HCT116 (cell line): ENCODE measurements at regions not wholly inside any gene's neighbourhood (a gene's known extent, or its start where the extent isn't known, plus 50 kb on each side); places are given as distances from the start of the nearest gene placed in this dataset.

ENCODE experiments used
- ATAC-seq: fragments of 200-7000 bp; cut with Tn5 transposase; 2 replicates; pipeline ENCODE4 v1.9.1; 2020; ENCODE audit warnings: mild to moderate bottlenecking, moderate library complexity
- BruUV-seq: library from RNA; stranded (reverse); fragments of 400-500 nt; replicated peaks from 2 replicates; lab custom pipeline; 2021; lab: Mats Ljungman, UMichigan
- CTCF ChIA-PET: fragments of 300-600 bp; sonication (Branson Sonifier 250); formaldehyde crosslinking; loops from one replicate; lab custom pipeline; 2021; ENCODE audit warnings: antibody characterized with exemption; lab: Charles Lee
- POLR2A ChIA-PET: fragments of 300-600, 350-600 bp; sonication (Branson Sonifier 250); formaldehyde crosslinking; loops from one replicate; lab custom pipeline; 2021; ENCODE audit warnings: antibody characterized with exemption; lab: Charles Lee
- RAD21 ChIA-PET, 2 experiments: fragments of 300-600 bp; sonication (Branson Sonifier 250); formaldehyde crosslinking; loops; one replicate each; lab custom pipeline; 2023; ENCODE audit warnings: low total read pairs in 2 of 2; ENCODE audit not compliant: uncharacterized antibody in 2 of 2, unreplicated experiment in 2 of 2, low non-redundant PET in 1 of 2; lab: Charles Lee
- DNase-seq: peaks from one replicate; pipeline ENCODE4 v3.0.0-alpha.2; 2010; ENCODE audit warnings: low read depth, low spot score
- H2AFZ ChIP-seq: fragments of 200-600 bp; shearing (Covaris generic), sonication (generic); 2 replicates; pipeline ENCODE4 v1.6.1; 2017; ENCODE audit warnings: low read depth, mixed run types, mixed read lengths, antibody characterized with exemption, low read length; ENCODE audit not compliant: poor library complexity, severe bottlenecking
- H3K27ac ChIP-seq: 2 replicates; pipeline ENCODE4 v1.5.1; 2012; ENCODE audit warnings: low read depth, low read length
- H3K27me3 ChIP-seq: fragments of 200-600 bp; sonication (generic); 2 replicates; pipeline ENCODE4 v1.6.1; 2016; ENCODE audit warnings: mixed run types, low read length, mixed read lengths; ENCODE audit not compliant: insufficient read depth
- H3K36me3 ChIP-seq, 2 experiments: fragments of 200-500 bp in 1 of 2; fragments of 200-600 bp in 1 of 2; sonication (Bioruptor generic) in 1 of 2; sonication (generic) in 1 of 2; 2 replicates each; pipeline versions ENCODE4 v1.5.1 to v1.6.1; 2014 to 2016; ENCODE audit warnings: low read length in 2 of 2, inconsistent platforms in 1 of 2, mixed read lengths in 1 of 2, mixed run types in 1 of 2; ENCODE audit not compliant: insufficient read depth in 2 of 2, control insufficient read depth in 1 of 2
- H3K4me1 ChIP-seq, 2 experiments: fragments of 200-600 bp in 1 of 2; sonication (generic) in 1 of 2; 2 replicates each; pipeline versions ENCODE4 v1.5.1 to v1.6.1; 2012 to 2017; ENCODE audit warnings: low read length in 2 of 2, inconsistent platforms in 1 of 2, mild to moderate bottlenecking in 1 of 2, mixed read lengths in 1 of 2, mixed run types in 1 of 2, moderate library complexity in 1 of 2; ENCODE audit not compliant: insufficient read depth in 2 of 2, control insufficient read depth in 1 of 2
- H3K4me2 ChIP-seq: fragments of 200-600 bp; sonication (generic); 2 replicates; pipeline ENCODE4 v1.6.1; 2017; ENCODE audit warnings: mixed run types, low read length, mixed read lengths
- H3K4me3 ChIP-seq, 2 experiments: fragments of 200-600 bp in 1 of 2; sonication (generic) in 1 of 2; replicated peaks in 1 of 2; 2 replicates each; pipeline ENCODE4 v1.5.1; 2011 to 2016; ENCODE audit warnings: low read length in 2 of 2, control low read depth in 1 of 2, low read depth in 1 of 2, mild to moderate bottlenecking in 1 of 2, mixed read lengths in 1 of 2, mixed run types in 1 of 2
- H3K79me2 ChIP-seq: fragments of 200-600 bp; sonication (generic); 2 replicates; pipeline ENCODE4 v1.6.1; 2017; ENCODE audit warnings: mild to moderate bottlenecking, mixed run types, low read length, moderate library complexity, mixed read lengths; ENCODE audit not compliant: insufficient read depth
- H3K9ac ChIP-seq: fragments of 200-600 bp; sonication (generic); 2 replicates; pipeline ENCODE4 v1.6.1; 2016; ENCODE audit warnings: low read length, mixed read lengths
- H3K9me2 ChIP-seq: fragments of 200-600 bp; sonication (generic), shearing (Covaris generic); 2 replicates; pipeline ENCODE4 v1.6.1; 2017; ENCODE audit warnings: mixed run types, mild to moderate bottlenecking, moderate library complexity; ENCODE audit not compliant: insufficient read depth
- H3K9me3 ChIP-seq, 2 experiments: fragments of 200-500 bp in 1 of 2; fragments of 200-600 bp in 1 of 2; sonication (Bioruptor generic) in 1 of 2; sonication (generic) in 1 of 2; 2 replicates each; pipeline ENCODE4 v1.6.1; 2014 to 2017; ENCODE audit warnings: low read length in 2 of 2, mixed read lengths in 2 of 2, inconsistent platforms in 1 of 2, low read depth in 1 of 2, mild to moderate bottlenecking in 1 of 2, mixed run types in 1 of 2, moderate library complexity in 1 of 2; ENCODE audit not compliant: control insufficient read depth in 1 of 2, insufficient read depth in 1 of 2
- H4K20me1 ChIP-seq: fragments of 200-600 bp; sonication (generic), shearing (Covaris generic); 2 replicates; pipeline ENCODE4 v1.6.1; 2017; ENCODE audit warnings: mixed run types, mild to moderate bottlenecking, moderate library complexity; ENCODE audit not compliant: insufficient read depth
- RAD21 ChIP-seq: IDR thresholded peaks from 2 replicates; pipeline ENCODE4 v1.6.1; 2012; ENCODE audit warnings: low read depth, mild to moderate bottlenecking
- SRF ChIP-seq: IDR thresholded peaks from 2 replicates; pipeline ENCODE4 v1.6.1; 2012; ENCODE audit warnings: low read depth
- YY1 ChIP-seq: IDR thresholded peaks from 2 replicates; pipeline ENCODE4 v1.6.1; 2011; ENCODE audit warnings: low read length, low read depth, moderate library complexity, mild to moderate bottlenecking; ENCODE audit not compliant: insufficient replicate concordance; ENCODE audit errors: extremely low read depth
- ZNF274 ChIP-seq: fragments of 200-500 bp; sonication (Bioruptor generic); IDR thresholded peaks from 2 replicates; pipeline ENCODE4 v1.6.1; 2014; ENCODE audit warnings: mild to moderate bottlenecking, low read depth, low read length, inconsistent platforms
- intact Hi-C: fragments of 100-400 bp; cut with micrococcal nuclease; formaldehyde crosslinking; loops from 2 replicates; pipeline ENCODE4 v1.10.0; 2022
- TF ChIP-seq, protein P1 (sequence below): IDR thresholded peaks from 2 replicates; pipeline ENCODE4 v1.6.1; 2012; ENCODE audit warnings: low read depth
- TF ChIP-seq, protein P2 (sequence below): IDR thresholded peaks from 2 replicates; pipeline ENCODE4 v1.6.1; 2012
- TF ChIP-seq, protein P3 (sequence below): IDR thresholded peaks from 2 replicates; pipeline ENCODE4 v1.6.1; 2011; ENCODE audit warnings: mild to moderate bottlenecking, low read length, moderate library complexity; ENCODE audit not compliant: insufficient replicate concordance; ENCODE audit errors: extremely low read depth

GRCh38 chr13:47421525-47421924, 524.7 kb upstream of the HTR2A start:
- CTCF ChIA-PET, result no interaction called here
- RAD21 ChIA-PET, result no interaction called here
- H2AFZ ChIP-seq, result no peak overlapping the region
- peaks cover 0 to 4% of the 10 kb centered on the region in 2 experiments; a peak in 1 of 4 replicates for H3K9me3 ChIP-seq
- H3K4me2 ChIP-seq, result no peak overlapping the region
- no peak overlapping the region for H3K27ac ChIP-seq
- BruUV-seq, result no TSS peak
- no peak overlapping the region for H3K4me3 ChIP-seq
- no peaks in the 10 kb centered on the region for H3K36me3 ChIP-seq
- intact Hi-C loops, result no loop called here
- H3K4me1 ChIP-seq, result no peaks in the 10 kb centered on the region
- no peaks in the 10 kb centered on the region for H3K79me2 ChIP-seq
- POLR2A ChIA-PET, result no interaction called here
- no peak for ATAC-seq
- no peaks in the 10 kb centered on the region for H3K27me3 ChIP-seq
- no peaks in the 10 kb centered on the region for H3K9me2 ChIP-seq
- no peak for TF ChIP-seq RAD21
- no peak for TF ChIP-seq YY1
- no peak for TF ChIP-seq ZNF274
- TF ChIP-seq, protein P1, sequence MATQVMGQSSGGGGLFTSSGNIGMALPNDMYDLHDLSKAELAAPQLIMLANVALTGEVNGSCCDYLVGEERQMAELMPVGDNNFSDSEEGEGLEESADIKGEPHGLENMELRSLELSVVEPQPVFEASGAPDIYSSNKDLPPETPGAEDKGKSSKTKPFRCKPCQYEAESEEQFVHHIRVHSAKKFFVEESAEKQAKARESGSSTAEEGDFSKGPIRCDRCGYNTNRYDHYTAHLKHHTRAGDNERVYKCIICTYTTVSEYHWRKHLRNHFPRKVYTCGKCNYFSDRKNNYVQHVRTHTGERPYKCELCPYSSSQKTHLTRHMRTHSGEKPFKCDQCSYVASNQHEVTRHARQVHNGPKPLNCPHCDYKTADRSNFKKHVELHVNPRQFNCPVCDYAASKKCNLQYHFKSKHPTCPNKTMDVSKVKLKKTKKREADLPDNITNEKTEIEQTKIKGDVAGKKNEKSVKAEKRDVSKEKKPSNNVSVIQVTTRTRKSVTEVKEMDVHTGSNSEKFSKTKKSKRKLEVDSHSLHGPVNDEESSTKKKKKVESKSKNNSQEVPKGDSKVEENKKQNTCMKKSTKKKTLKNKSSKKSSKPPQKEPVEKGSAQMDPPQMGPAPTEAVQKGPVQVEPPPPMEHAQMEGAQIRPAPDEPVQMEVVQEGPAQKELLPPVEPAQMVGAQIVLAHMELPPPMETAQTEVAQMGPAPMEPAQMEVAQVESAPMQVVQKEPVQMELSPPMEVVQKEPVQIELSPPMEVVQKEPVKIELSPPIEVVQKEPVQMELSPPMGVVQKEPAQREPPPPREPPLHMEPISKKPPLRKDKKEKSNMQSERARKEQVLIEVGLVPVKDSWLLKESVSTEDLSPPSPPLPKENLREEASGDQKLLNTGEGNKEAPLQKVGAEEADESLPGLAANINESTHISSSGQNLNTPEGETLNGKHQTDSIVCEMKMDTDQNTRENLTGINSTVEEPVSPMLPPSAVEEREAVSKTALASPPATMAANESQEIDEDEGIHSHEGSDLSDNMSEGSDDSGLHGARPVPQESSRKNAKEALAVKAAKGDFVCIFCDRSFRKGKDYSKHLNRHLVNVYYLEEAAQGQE, result no peak
- TF ChIP-seq, protein P2, sequence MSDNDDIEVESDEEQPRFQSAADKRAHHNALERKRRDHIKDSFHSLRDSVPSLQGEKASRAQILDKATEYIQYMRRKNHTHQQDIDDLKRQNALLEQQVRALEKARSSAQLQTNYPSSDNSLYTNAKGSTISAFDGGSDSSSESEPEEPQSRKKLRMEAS, result no peak
- no peak for TF ChIP-seq SRF
- TF ChIP-seq, protein P3, sequence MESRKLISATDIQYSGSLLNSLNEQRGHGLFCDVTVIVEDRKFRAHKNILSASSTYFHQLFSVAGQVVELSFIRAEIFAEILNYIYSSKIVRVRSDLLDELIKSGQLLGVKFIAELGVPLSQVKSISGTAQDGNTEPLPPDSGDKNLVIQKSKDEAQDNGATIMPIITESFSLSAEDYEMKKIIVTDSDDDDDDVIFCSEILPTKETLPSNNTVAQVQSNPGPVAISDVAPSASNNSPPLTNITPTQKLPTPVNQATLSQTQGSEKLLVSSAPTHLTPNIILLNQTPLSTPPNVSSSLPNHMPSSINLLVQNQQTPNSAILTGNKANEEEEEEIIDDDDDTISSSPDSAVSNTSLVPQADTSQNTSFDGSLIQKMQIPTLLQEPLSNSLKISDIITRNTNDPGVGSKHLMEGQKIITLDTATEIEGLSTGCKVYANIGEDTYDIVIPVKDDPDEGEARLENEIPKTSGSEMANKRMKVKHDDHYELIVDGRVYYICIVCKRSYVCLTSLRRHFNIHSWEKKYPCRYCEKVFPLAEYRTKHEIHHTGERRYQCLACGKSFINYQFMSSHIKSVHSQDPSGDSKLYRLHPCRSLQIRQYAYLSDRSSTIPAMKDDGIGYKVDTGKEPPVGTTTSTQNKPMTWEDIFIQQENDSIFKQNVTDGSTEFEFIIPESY, result no peak
- no peaks in the 10 kb centered on the region for H4K20me1 ChIP-seq
- no peak overlapping the region for H3K9ac ChIP-seq
- DNase-seq, result no peak
